K562 (cell line): ENCODE measurements at regions not wholly inside any gene's neighbourhood (a gene's known extent, or its start where the extent isn't known, plus 50 kb on each side); places are given as distances from the start of the nearest gene placed in this dataset.

ENCODE experiments used
- ATAC-seq: fragments of 200-7000 bp; cut with Tn5 transposase; 3 replicates; pipeline ENCODE4 v1.9.1; 2020; ENCODE audit warnings: moderate library complexity
- BruUV-seq: library from RNA; stranded (reverse); fragments of 400-500 nt; replicated peaks from 2 replicates; lab custom pipeline; 2021; lab: Mats Ljungman, UMichigan
- CTCF ChIA-PET: fragments of 300-600 bp; formaldehyde crosslinking; extraction: SDS; loops from one replicate; lab custom pipeline; 2021; ENCODE audit warnings: low intra/inter-chr PET ratio; lab: Yijun Ruan, JAX
- POLR2A ChIA-PET: fragments of 300-600, 350-650 bp; sonication (Branson Sonifier 250); formaldehyde crosslinking; extraction: SDS; loops from one replicate; lab custom pipeline; 2021; ENCODE audit warnings: antibody characterized with exemption, inconsistent platforms; lab: Yijun Ruan, JAX
- DNase-seq, 4 experiments: peaks; one replicate each; pipeline versions ENCODE4 v3.0.0 to v3.0.0-alpha.2; 2011 to 2018; ENCODE audit warnings: low spot score in 3 of 4, mixed read lengths in 3 of 4; ENCODE audit errors: extremely low read depth in 1 of 4
- FAIRE-seq: peaks from 2 replicates; lab custom pipeline; 2011; peaks lifted over from hg19 to GRCh38; lab: Jason Lieb, UNC
- H2AFZ ChIP-seq: 2 replicates; pipeline ENCODE4 v1.6.0; 2011; ENCODE audit warnings: low read depth, low read length, control low read depth, inconsistent platforms
- H3K27ac ChIP-seq: fragments of 200-600 bp; 3 replicates; pipeline ENCODE4 v1.8.0; 2011; ENCODE audit warnings: low read depth, mild to moderate bottlenecking, control low read depth, inconsistent platforms, low read length, moderate library complexity, mixed read lengths; ENCODE audit errors: extremely low read depth
- H3K27me3 ChIP-seq, 2 experiments: fragments of 300-600 bp in 1 of 2; 2 replicates in 1 of 2; 3 replicates in 1 of 2; pipeline versions ENCODE4 v1.6.0 to v1.8.0; 2011; ENCODE audit warnings: inconsistent platforms in 2 of 2, low read length in 2 of 2, mild to moderate bottlenecking in 1 of 2, mixed read lengths in 1 of 2, moderate library complexity in 1 of 2; ENCODE audit not compliant: control insufficient read depth in 2 of 2, insufficient read depth in 2 of 2
- H3K36me3 ChIP-seq: fragments of 300-600 bp; 3 replicates; pipeline ENCODE4 v1.8.0; 2011; ENCODE audit warnings: mild to moderate bottlenecking, low read length, inconsistent platforms; ENCODE audit not compliant: control insufficient read depth, insufficient read depth
- H3K4me1 ChIP-seq, 2 experiments: fragments of 200-600 bp in 1 of 2; replicated peaks in 1 of 2; 2 replicates in 1 of 2; 3 replicates in 1 of 2; pipeline versions ENCODE4 v1.5.1 to v1.8.0; 2011; ENCODE audit warnings: inconsistent platforms in 2 of 2, low read length in 2 of 2, mild to moderate bottlenecking in 1 of 2, mixed read lengths in 1 of 2, moderate library complexity in 1 of 2; ENCODE audit not compliant: control insufficient read depth in 2 of 2, insufficient read depth in 2 of 2
- H3K4me2 ChIP-seq: 2 replicates; pipeline ENCODE4 v1.6.1; 2011; ENCODE audit warnings: low read length, control low read depth, inconsistent platforms, mixed read lengths; ENCODE audit not compliant: insufficient read depth
- H3K4me3 ChIP-seq: fragments of 200-600 bp; sonication (generic), shearing (Covaris generic); 2 replicates; pipeline ENCODE4 v1.5.1; 2016; ENCODE audit warnings: control low read depth, inconsistent platforms
- H3K79me2 ChIP-seq: fragments of 200-600 bp; 3 replicates; pipeline ENCODE4 v1.8.0; 2011; ENCODE audit warnings: low read length, inconsistent platforms; ENCODE audit not compliant: control insufficient read depth, insufficient read depth
- H3K9ac ChIP-seq, 2 experiments: 2 replicates each; pipeline versions ENCODE4 v1.6.0 to v1.6.1; 2011; ENCODE audit warnings: low read depth in 2 of 2, low read length in 2 of 2, control low read depth in 1 of 2, inconsistent platforms in 1 of 2, mild to moderate bottlenecking in 1 of 2, mixed read lengths in 1 of 2; ENCODE audit not compliant: insufficient read depth in 1 of 2
- H3K9me1 ChIP-seq: one replicate; pipeline ENCODE4 v1.6.0; 2011; ENCODE audit warnings: inconsistent platforms, mild to moderate bottlenecking, low read length, moderate library complexity; ENCODE audit not compliant: control insufficient read depth, insufficient read depth
- H3K9me3 ChIP-seq: replicated peaks from 2 replicates; pipeline ENCODE4 v1.5.1; 2011; ENCODE audit warnings: low read depth, low read length, inconsistent platforms; ENCODE audit not compliant: control insufficient read depth, insufficient read depth
- H4K20me1 ChIP-seq: replicated peaks from 2 replicates; pipeline ENCODE4 v1.6.1; 2011; ENCODE audit warnings: low read length, inconsistent platforms, mixed read lengths; ENCODE audit not compliant: control insufficient read depth, insufficient read depth
- GATAD2B ChIP-seq: fragments of 450-650 bp; IDR thresholded peaks from 2 replicates; pipeline ENCODE4 v1.6.1; 2017; ENCODE audit warnings: mild to moderate bottlenecking, borderline replicate concordance
- HNRNPK ChIP-seq: fragments of 200-400 bp; formaldehyde crosslinking; IDR thresholded peaks from one replicate; pipeline ENCODE4 v1.6.1; 2018; ENCODE audit warnings: mild to moderate bottlenecking, low read depth, low read length; ENCODE audit not compliant: poor library complexity, severe bottlenecking
- MLLT1 ChIP-seq, 2 experiments: fragments of 450-650 bp; IDR thresholded peaks; 2 replicates each; pipeline ENCODE4 v1.6.1; 2016
- NEUROD1 ChIP-seq: fragments of 150-350 bp; IDR thresholded peaks from 2 replicates; pipeline ENCODE4 v1.6.1; 2014; ENCODE audit warnings: borderline replicate concordance, low read length, low read depth; ENCODE audit not compliant: partially characterized antibody
- WGBS: fragments of 100-300 bp; shearing (Covaris generic); methylation state at CpG from one replicate; pipeline ENCODE4 v1.1.6; 2016; ENCODE audit warnings: low coverage, mixed read lengths; ENCODE audit not compliant: insufficient coverage; ENCODE audit errors: missing lambda C conversion rate; 5-methylcytosine and 5-hydroxymethylcytosine counted together
- in situ Hi-C: fragments of 300-500 bp; cut with MboI; formaldehyde crosslinking; loops from 4 replicates; pipeline ENCODE4 v1.15.0; 2018; ENCODE audit warnings: inconsistent platforms, mixed read lengths
- intact Hi-C: fragments of 100-400 bp; cut with micrococcal nuclease; formaldehyde crosslinking; loops from 2 replicates; pipeline ENCODE4 v1.14.2; 2022
- TF ChIP-seq, protein P1 (sequence below): fragments of 450-650 bp; IDR thresholded peaks from 2 replicates; pipeline ENCODE4 v1.6.1; 2016

- no peak for DNase-seq
- Histone ChIP-seq H3K4me1 (no peaks in the 10 kb centered on the region), H3K4me2 (no peak overlapping the region), H3K27me3 (no peaks in the 10 kb centered on the region), H3K9me3 (no peaks in the 10 kb centered on the region), H3K9me1 (no peaks in the 10 kb centered on the region), H3K9ac (no peak overlapping the region), H3K36me3 (no peaks in the 10 kb centered on the region), H3K79me2 (no peaks in the 10 kb centered on the region), H3K4me3 (no peak overlapping the region), H3K27ac (no peak overlapping the region)
- CTCF ChIA-PET = no interaction called here
- POLR2A ChIA-PET = interaction anchor here (0.6 kb wide), 1 partner anchor 13 kb away, joined by 3 read pairs; no protein-coding TSS in a partner anchor
- BruUV-seq = no TSS peak
- intact Hi-C loops (no loop called here), in situ Hi-C loops (no loop called here)
- WGBS = 1% methylated on average over 16 of the region's 23 CpGs
- TF ChIP-seq MLLT1 (IDR thresholded peaks at IDR 0.05) = no peak
- TF ChIP-seq HNRNPK = no peak
- TF ChIP-seq NEUROD1 = no peak
- TF ChIP-seq GATAD2B = no peak
- TF ChIP-seq, protein P1, sequence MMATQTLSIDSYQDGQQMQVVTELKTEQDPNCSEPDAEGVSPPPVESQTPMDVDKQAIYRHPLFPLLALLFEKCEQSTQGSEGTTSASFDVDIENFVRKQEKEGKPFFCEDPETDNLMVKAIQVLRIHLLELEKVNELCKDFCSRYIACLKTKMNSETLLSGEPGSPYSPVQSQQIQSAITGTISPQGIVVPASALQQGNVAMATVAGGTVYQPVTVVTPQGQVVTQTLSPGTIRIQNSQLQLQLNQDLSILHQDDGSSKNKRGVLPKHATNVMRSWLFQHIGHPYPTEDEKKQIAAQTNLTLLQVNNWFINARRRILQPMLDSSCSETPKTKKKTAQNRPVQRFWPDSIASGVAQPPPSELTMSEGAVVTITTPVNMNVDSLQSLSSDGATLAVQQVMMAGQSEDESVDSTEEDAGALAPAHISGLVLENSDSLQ = no peak
- TF ChIP-seq, all 486 proteins: peak for 0
- FAIRE-seq (no peak), ATAC-seq (no peak)
- H4K20me1 ChIP-seq = no peaks in the 10 kb centered on the region
- H2AFZ ChIP-seq = no peak overlapping the region
These were observed 1512.0 kb downstream of the BRD1 start for GRCh38 chr22:48315439-48316256.
